AG04450 (cell line): ENCODE measurements at regions not wholly inside any gene's neighbourhood (a gene's known extent, or its start where the extent isn't known, plus 50 kb on each side); places are given as distances from the start of the nearest gene placed in this dataset.

Experiments
- CTCF ChIA-PET: fragments of 300-600, 350-600 bp; formaldehyde crosslinking; extraction: SDS; loops from one replicate; lab custom pipeline; 2022; ENCODE audit warnings: antibody characterized with exemption, inconsistent platforms; lab: Charles Lee
- POLR2A ChIA-PET: fragments of 350-600 bp; formaldehyde crosslinking; extraction: SDS; loops from one replicate; lab custom pipeline; 2021; ENCODE audit warnings: antibody characterized with exemption, inconsistent platforms; lab: Yijun Ruan, JAX
- DNase-seq: peaks from one replicate; pipeline ENCODE4 v3.0.0-alpha.2; 2011; ENCODE audit warnings: low read depth, low spot score
- H3K27ac ChIP-seq: one replicate; pipeline ENCODE4 v1.5.1; 2012; ENCODE audit warnings: low read depth, low read length, control low read depth
- H3K27me3 ChIP-seq: one replicate; pipeline ENCODE4 v1.6.0; 2012; ENCODE audit warnings: low read length; ENCODE audit not compliant: control insufficient read depth, insufficient read depth
- H3K4me3 ChIP-seq: 2 replicates; pipeline ENCODE4 v1.5.1; 2011; ENCODE audit warnings: mild to moderate bottlenecking, low read depth, low read length, control low read depth
- H3K9me3 ChIP-seq: 2 replicates; pipeline ENCODE4 v1.5.1; 2012; ENCODE audit warnings: low read length; ENCODE audit not compliant: control insufficient read depth, insufficient read depth
- TF ChIP-seq, protein P1 (sequence below): IDR thresholded peaks from 2 replicates; pipeline ENCODE4 v1.5.1; 2011; ENCODE audit warnings: low read depth, low read length, control low read depth, inconsistent platforms

DNA sequence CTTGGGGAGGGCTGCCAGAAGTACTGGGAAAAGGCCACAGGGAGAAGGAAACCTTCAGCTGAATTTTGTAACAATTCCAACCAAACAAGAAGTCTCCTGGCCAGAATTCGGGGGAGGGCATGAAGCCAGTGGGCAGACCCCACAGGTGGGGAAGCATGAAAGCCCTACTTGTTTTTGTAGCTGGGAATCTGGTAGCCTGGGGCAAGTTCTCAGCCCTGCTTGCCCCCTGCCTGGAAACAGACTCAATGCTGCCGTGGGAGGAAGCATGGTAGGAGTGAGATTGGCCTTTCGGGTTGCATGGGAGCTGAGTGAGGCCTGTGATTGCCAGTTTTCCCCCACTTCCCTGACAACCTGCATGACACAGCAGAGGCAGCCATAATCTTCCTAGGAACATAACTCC is 259.2 kb upstream of the RMST start:
- Histone ChIP-seq H3K27me3 (no peaks in the 10 kb centered on the region), H3K9me3 (no peaks in the 10 kb centered on the region; the same call in 1 of the 2 replicates), H3K27ac (no peak overlapping the region), H3K4me3 (no peak overlapping the region)
- TF ChIP-seq, protein P1, sequence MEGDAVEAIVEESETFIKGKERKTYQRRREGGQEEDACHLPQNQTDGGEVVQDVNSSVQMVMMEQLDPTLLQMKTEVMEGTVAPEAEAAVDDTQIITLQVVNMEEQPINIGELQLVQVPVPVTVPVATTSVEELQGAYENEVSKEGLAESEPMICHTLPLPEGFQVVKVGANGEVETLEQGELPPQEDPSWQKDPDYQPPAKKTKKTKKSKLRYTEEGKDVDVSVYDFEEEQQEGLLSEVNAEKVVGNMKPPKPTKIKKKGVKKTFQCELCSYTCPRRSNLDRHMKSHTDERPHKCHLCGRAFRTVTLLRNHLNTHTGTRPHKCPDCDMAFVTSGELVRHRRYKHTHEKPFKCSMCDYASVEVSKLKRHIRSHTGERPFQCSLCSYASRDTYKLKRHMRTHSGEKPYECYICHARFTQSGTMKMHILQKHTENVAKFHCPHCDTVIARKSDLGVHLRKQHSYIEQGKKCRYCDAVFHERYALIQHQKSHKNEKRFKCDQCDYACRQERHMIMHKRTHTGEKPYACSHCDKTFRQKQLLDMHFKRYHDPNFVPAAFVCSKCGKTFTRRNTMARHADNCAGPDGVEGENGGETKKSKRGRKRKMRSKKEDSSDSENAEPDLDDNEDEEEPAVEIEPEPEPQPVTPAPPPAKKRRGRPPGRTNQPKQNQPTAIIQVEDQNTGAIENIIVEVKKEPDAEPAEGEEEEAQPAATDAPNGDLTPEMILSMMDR: no peak
- POLR2A ChIA-PET: no interaction called here
- no peak for DNase-seq
- CTCF ChIA-PET: no interaction called here

DNA sequence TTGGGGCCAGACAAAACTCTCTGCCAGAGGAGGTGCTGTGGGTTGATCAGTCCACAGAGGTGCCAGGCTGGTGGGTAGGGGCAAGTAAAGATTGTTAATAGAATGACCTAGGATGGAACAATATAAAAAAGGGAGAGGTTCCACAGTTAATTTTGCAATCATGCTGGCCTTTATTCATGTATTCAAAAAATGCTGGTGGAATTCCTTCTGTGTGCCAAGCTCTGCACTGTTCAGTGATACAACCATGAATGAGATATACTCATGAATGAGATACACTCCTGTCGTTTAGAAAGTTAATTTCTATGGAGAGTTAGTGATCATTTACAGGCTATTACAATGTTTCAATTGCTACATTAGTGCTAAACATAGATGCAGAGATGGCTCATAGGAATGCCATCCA is 252.6 kb upstream of the RMST start:
- Histone ChIP-seq H3K27me3 (no peaks in the 10 kb centered on the region), H3K4me3 (no peak overlapping the region), H3K9me3 (peaks cover 4% of the 10 kb centered on the region; the same call in 1 of the 2 replicates), H3K27ac (no peak overlapping the region)
- ChIA-PET CTCF (no interaction called here), POLR2A (no interaction called here)
- DNase-seq: no peak
- TF ChIP-seq, protein P1: no peak

DNA sequence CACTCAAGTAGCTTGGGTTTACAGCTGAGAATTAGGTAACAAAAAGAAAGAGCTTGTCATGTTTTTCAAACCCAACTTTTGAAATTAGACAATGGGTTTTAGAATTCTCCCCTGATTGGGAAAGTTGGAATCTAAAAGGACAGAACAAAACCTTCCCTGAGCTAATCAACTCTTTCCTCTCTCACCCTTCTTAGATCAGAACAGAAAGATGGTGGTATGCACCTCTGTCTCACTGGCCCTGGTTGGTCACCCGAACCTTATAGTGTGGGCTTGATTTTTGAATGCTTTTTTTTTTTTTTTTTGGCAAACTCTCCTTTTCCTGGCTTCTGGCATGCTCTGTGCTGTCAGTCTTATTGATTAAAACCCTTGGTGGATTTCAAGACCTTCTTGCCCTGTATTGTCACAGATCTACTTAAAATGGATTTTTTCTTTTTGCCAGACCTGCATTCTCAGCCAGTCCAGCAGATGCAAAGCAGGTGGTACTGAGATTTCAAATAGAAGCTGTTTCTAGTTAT is 251.1 kb upstream of the RMST start:
- no peak for DNase-seq
- no peaks in the 10 kb centered on the region for H3K27me3 ChIP-seq
- TF ChIP-seq, protein P1: no peak
- H3K27ac ChIP-seq: no peak overlapping the region
- POLR2A ChIA-PET: no interaction called here
- H3K4me3 ChIP-seq: no peak overlapping the region
- CTCF ChIA-PET: no interaction called here
- H3K9me3 ChIP-seq: peaks cover 4% of the 10 kb centered on the region; the same call in 1 of the 2 replicates

DNA sequence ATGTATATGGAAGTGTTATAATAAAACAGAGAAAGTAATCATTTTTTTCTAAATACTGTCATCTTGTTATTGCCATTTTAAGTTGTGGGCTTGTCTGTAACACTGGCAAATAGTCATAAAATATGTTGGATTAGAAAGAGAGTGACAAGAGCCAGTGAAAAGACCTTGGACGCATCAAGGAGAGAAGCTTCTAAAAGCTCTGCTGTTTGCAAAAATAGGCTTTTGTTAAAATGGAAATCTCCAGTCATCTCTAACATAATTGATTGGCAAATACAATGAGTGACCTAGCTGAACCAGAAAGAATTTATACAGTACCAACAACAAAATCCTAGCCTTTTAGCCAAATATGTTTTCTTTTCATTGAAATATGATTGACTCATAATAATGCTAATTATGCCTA is 245.8 kb upstream of the RMST start:
- no peak overlapping the region for H3K27ac ChIP-seq
- DNase-seq: no peak
- no peaks in the 10 kb centered on the region for H3K27me3 ChIP-seq
- CTCF ChIA-PET: no interaction called here
- TF ChIP-seq, protein P1: no peak
- H3K4me3 ChIP-seq: no peak overlapping the region
- peaks cover 7% of the 10 kb centered on the region; the same call in 1 of the 2 replicates for H3K9me3 ChIP-seq
- POLR2A ChIA-PET: no interaction called here

DNA sequence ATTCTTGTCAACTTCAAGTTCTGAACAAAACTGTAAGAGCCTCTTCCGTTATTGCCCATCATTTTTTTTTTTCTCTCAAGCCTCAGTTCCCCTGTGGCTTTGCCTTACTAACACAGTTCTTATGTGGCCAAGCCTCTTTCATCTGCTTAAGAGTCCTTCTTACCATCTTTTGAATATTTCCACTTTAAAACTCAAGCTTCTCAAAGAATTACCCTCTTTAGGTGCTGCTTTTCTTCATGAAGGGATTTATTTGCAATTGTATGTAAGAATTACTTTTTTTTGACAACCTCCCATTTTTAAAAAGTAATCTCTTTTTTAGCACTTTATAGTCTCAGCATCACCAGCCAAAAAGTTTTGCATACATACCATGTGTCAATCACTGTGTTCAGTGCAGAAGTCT is 240.2 kb upstream of the RMST start:
- POLR2A ChIA-PET: no interaction called here
- Histone ChIP-seq H3K9me3 (peaks cover 4% of the 10 kb centered on the region; the same call in 1 of the 2 replicates), H3K27me3 (no peaks in the 10 kb centered on the region), H3K4me3 (no peak overlapping the region), H3K27ac (no peak overlapping the region)
- no peak for DNase-seq
- CTCF ChIA-PET: no interaction called here
- TF ChIP-seq, protein P1: no peak
